GM19395 (cell line): ENCODE measurements at regions not wholly inside any gene's neighbourhood (a gene's known extent, or its start where the extent isn't known, plus 50 kb on each side); places are given as distances from the start of the nearest gene placed in this dataset.
"Not testable (repeated sequence)": the region's sequence is repeated elsewhere in the genome, so short reads cannot be mapped to it uniquely, and the experiment has no call there.

Source experiments
- ATAC-seq: cut with Tn5 transposase; IDR thresholded peaks from one replicate; pipeline ENCODE4 v1.9.1; 2021; ENCODE audit warnings: mild to moderate bottlenecking, moderate library complexity; ENCODE audit not compliant: unreplicated experiment

- no peak for ATAC-seq
Measured at GRCh38 chrX:110965409-110966090, 130.4 kb upstream of the PAK3 start.

GRCh38 chrX:110964786-110965185 is 131.2 kb upstream of the PAK3 start:
- ATAC-seq: no peak

GRCh38 chrX:110962451-110962850 is 133.5 kb upstream of the PAK3 start:
- no peak for ATAC-seq

- ATAC-seq: no peak
Measured at GRCh38 chrX:110955706-110956105, 140.3 kb upstream of the PAK3 start.

- no peak for ATAC-seq
Measured at GRCh38 chrX:110954428-110955100, 141.4 kb upstream of the PAK3 start.

- no peak for ATAC-seq
Measured at GRCh38 chrX:110951472-110952269, 144.3 kb upstream of the PAK3 start.

GRCh38 chrX:110944751-110945675 is 149.4 kb upstream of the CHRDL1 start:
- no peak for ATAC-seq

- no peak for ATAC-seq
Measured at GRCh38 chrX:110944311-110944750, 148.7 kb upstream of the CHRDL1 start.

- ATAC-seq: no peak
Measured at GRCh38 chrX:110941906-110942305, 146.3 kb upstream of the CHRDL1 start.

- ATAC-seq: no peak
Measured at GRCh38 chrX:110938977-110939732, 143.5 kb upstream of the CHRDL1 start.

- ATAC-seq: no peak
Measured at GRCh38 chrX:110924871-110925270, 129.3 kb upstream of the CHRDL1 start.

- no peak for ATAC-seq
Measured at GRCh38 chrX:110920991-110921390, 125.4 kb upstream of the CHRDL1 start.

GRCh38 chrX:110915570-110915969 is 120.0 kb upstream of the CHRDL1 start:
- no peak for ATAC-seq

- no peak for ATAC-seq
Measured at GRCh38 chrX:110915111-110915510, 119.5 kb upstream of the CHRDL1 start.

GRCh38 chrX:110914281-110914680 is 118.7 kb upstream of the CHRDL1 start:
- no peak for ATAC-seq

GRCh38 chrX:110904747-110905146 is 109.1 kb upstream of the CHRDL1 start:
- ATAC-seq: not testable (repeated sequence)

- no peak for ATAC-seq
Measured at GRCh38 chrX:110881971-110882370, 86.4 kb upstream of the CHRDL1 start.

- ATAC-seq: no peak
Measured at GRCh38 chrX:110877326-110877725, 81.7 kb upstream of the CHRDL1 start.

- no peak for ATAC-seq
Measured at GRCh38 chrX:110871839-110872238, 76.2 kb upstream of the CHRDL1 start.

GRCh38 chrX:110866421-110866820 is 70.8 kb upstream of the CHRDL1 start:
- ATAC-seq: no peak
